ENCODE measurements at regions not wholly inside any gene's neighbourhood (a gene's known extent, or its start where the extent isn't known, plus 50 kb on each side); places are given as distances from the start of the nearest gene placed in this dataset.

GRCh38 chr4:10977534-10977933 lies 293.0 kb upstream of the CLNK start:
- CTCF ChIA-PET: no interaction called here
- DNase-seq (ENCODE audit: low read depth, low spot score) (no peak), ATAC-seq (no peak)
- Histone ChIP-seq H3K4me1 (ENCODE audit: control insufficient read depth in 1 of 2, insufficient read depth in 2 of 2, low read length in 2 of 2) (no peaks in the 10 kb centered on the region), H3K4me3 (replicated peaks in 1 of 2; ENCODE audit: low read depth in 1 of 2, low read length in 2 of 2) (no peak overlapping the region), H2AFZ (ENCODE audit: low read depth, low read length, poor library complexity, severe bottlenecking) (no peak overlapping the region), H3K9ac (ENCODE audit: low read length) (no peak overlapping the region), H3K27me3 (ENCODE audit: insufficient read depth, low read length) (no peaks in the 10 kb centered on the region), H3K36me3 (ENCODE audit: control insufficient read depth in 1 of 2, insufficient read depth in 2 of 2, low read length in 2 of 2) (no peaks in the 10 kb centered on the region), H3K4me2 (ENCODE audit: low read length) (no peak overlapping the region), H3K27ac (ENCODE audit: low read depth, low read length) (no peak overlapping the region), H4K20me1 (ENCODE audit: insufficient read depth) (no peaks in the 10 kb centered on the region), H3K9me2 (ENCODE audit: insufficient read depth) (no peaks in the 10 kb centered on the region), H3K79me2 (ENCODE audit: insufficient read depth, low read length) (no peaks in the 10 kb centered on the region), H3K9me3 (ENCODE audit: control insufficient read depth in 1 of 2, insufficient read depth in 1 of 2, low read depth in 1 of 2, low read length in 2 of 2) (no peaks in the 10 kb centered on the region)
- RAD21 ChIA-PET (ENCODE audit: low non-redundant PET in 1 of 2, low total read pairs in 2 of 2, uncharacterized antibody in 2 of 2, unreplicated experiment in 2 of 2): no interaction called here
- TF ChIP-seq ZFX (IDR thresholded peaks at IDR 0.05): no peak
- no peak for TF ChIP-seq ATF3 (IDR thresholded peaks at IDR 0.05)
- TF ChIP-seq EZH2 (IDR thresholded peaks at IDR 0.05): no peak
- BruUV-seq (replicated peaks): no TSS peak
- POLR2A ChIA-PET: no interaction called here
- intact Hi-C loops (cut with micrococcal nuclease): no loop called here

GRCh38 chr4:10974371-10974770 lies 289.8 kb upstream of the CLNK start:
- no peaks in the 10 kb centered on the region for H4K20me1 ChIP-seq (ENCODE audit: insufficient read depth)
- H2AFZ ChIP-seq (ENCODE audit: low read depth, low read length, poor library complexity, severe bottlenecking): no peak overlapping the region
- DNase-seq (ENCODE audit: low read depth, low spot score): no peak
- POLR2A ChIA-PET: no interaction called here
- no peaks in the 10 kb centered on the region for H3K9me3 ChIP-seq (ENCODE audit: control insufficient read depth in 1 of 2, insufficient read depth in 1 of 2, low read depth in 1 of 2, low read length in 2 of 2)
- H3K79me2 ChIP-seq (ENCODE audit: insufficient read depth, low read length): no peaks in the 10 kb centered on the region
- CTCF ChIA-PET: no interaction called here
- H3K9ac ChIP-seq (ENCODE audit: low read length): no peak overlapping the region
- no peaks in the 10 kb centered on the region for H3K4me1 ChIP-seq (ENCODE audit: control insufficient read depth in 1 of 2, insufficient read depth in 2 of 2, low read length in 2 of 2)
- no peak overlapping the region for H3K4me2 ChIP-seq (ENCODE audit: low read length)
- no peaks in the 10 kb centered on the region for H3K27me3 ChIP-seq (ENCODE audit: insufficient read depth, low read length)
- H3K4me3 ChIP-seq (replicated peaks in 1 of 2; ENCODE audit: low read depth in 1 of 2, low read length in 2 of 2): no peak overlapping the region
- RAD21 ChIA-PET (ENCODE audit: low non-redundant PET in 1 of 2, low total read pairs in 2 of 2, uncharacterized antibody in 2 of 2, unreplicated experiment in 2 of 2): no interaction called here
- no peaks in the 10 kb centered on the region for H3K36me3 ChIP-seq (ENCODE audit: control insufficient read depth in 1 of 2, insufficient read depth in 2 of 2, low read length in 2 of 2)
- intact Hi-C loops (cut with micrococcal nuclease): no loop called here
- no peak for ATAC-seq
- BruUV-seq (replicated peaks): no TSS peak
- H3K9me2 ChIP-seq (ENCODE audit: insufficient read depth): no peaks in the 10 kb centered on the region
- no peak overlapping the region for H3K27ac ChIP-seq (ENCODE audit: low read depth, low read length)
- TF ChIP-seq SP1 (IDR thresholded peaks at IDR 0.05; ENCODE audit: low read depth) (no peak), YY1 (IDR thresholded peaks at IDR 0.05; ENCODE audit: extremely low read depth, insufficient replicate concordance, low read depth, low read length) (no peak), CBX3 (IDR thresholded peaks at IDR 0.05; ENCODE audit: low read depth) (no peak), TCF7L2 (IDR thresholded peaks at IDR 0.05; ENCODE audit: borderline replicate concordance, extremely low read depth, insufficient read depth, insufficient read length) (no peak), ELF1 (IDR thresholded peaks at IDR 0.05; ENCODE audit: borderline replicate concordance, low read depth) (no peak), POLR2A (IDR thresholded peaks at IDR 0.05; ENCODE audit: borderline replicate concordance, extremely low read depth, insufficient read depth, insufficient read length) (no peak), ATF3 (IDR thresholded peaks at IDR 0.05) (no peak), SRF (IDR thresholded peaks at IDR 0.05; ENCODE audit: low read depth) (no peak), CEBPB (IDR thresholded peaks at IDR 0.05; ENCODE audit: low read depth) (no peak), ZNF274 (IDR thresholded peaks at IDR 0.05; ENCODE audit: low read depth, low read length) (no peak), JUND (IDR thresholded peaks at IDR 0.05) (no peak), EZH2phosphoT487 (IDR thresholded peaks at IDR 0.05; ENCODE audit: borderline replicate concordance) (no peak), ZBTB33 (IDR thresholded peaks at IDR 0.05; ENCODE audit: extremely low read depth, insufficient replicate concordance, low read length) (no peak), RAD21 (IDR thresholded peaks at IDR 0.05; ENCODE audit: low read depth) (no peak), POLR2AphosphoS5 (IDR thresholded peaks at IDR 0.05; ENCODE audit: low read depth, low read length) (no peak), CTCF (IDR thresholded peaks at IDR 0.05 in 2 of 3, conservative IDR thresholded peaks at IDR 0.05 in 1 of 3; ENCODE audit: borderline replicate concordance in 1 of 3, insufficient read depth in 1 of 3, low read depth in 2 of 3, low read length in 2 of 3) (no peak)
